GM12864 (cell line): ENCODE measurements at regions not wholly inside any gene's neighbourhood (a gene's known extent, or its start where the extent isn't known, plus 50 kb on each side); places are given as distances from the start of the nearest gene placed in this dataset.
"Not testable (repeated sequence)": the region's sequence is repeated elsewhere in the genome, so short reads cannot be mapped to it uniquely, and the experiment has no call there.

Experiments used
- DNase-seq: peaks from one replicate; pipeline ENCODE4 v3.0.0-alpha.2; 2011; ENCODE audit warnings: low read depth
- H3K4me3 ChIP-seq: 2 replicates; pipeline ENCODE4 v1.5.1; 2011; ENCODE audit warnings: mild to moderate bottlenecking, low read depth, low read length, control low read depth
- TF ChIP-seq, protein P1 (sequence below): IDR thresholded peaks from 2 replicates; pipeline ENCODE4 v1.5.1; 2011; ENCODE audit warnings: low read depth, mild to moderate bottlenecking, moderate library complexity, low read length, control low read depth, inconsistent platforms; ENCODE audit errors: missing control alignments

DNA sequence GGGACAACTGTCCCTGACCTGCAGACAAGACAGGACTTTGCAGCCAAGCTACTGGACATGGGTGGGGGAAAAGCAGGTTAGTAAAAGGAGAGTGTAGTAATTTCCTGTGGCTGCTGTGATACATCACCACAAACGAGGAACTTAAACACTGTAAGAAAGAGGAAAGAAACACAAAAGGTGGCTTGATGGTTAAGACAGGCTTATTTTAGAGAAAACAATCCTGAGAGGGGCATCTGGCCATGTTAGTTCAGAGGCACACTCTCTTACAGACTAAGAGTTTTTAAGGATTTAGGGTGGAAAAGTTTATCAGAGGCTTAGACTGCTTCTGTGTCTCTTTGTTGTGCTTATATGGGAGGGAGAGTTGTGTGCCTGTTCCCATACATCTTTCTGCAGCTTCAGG lies 667.0 kb downstream of the TYW1 start:
- DNase-seq, result no peak
- TF ChIP-seq, protein P1, sequence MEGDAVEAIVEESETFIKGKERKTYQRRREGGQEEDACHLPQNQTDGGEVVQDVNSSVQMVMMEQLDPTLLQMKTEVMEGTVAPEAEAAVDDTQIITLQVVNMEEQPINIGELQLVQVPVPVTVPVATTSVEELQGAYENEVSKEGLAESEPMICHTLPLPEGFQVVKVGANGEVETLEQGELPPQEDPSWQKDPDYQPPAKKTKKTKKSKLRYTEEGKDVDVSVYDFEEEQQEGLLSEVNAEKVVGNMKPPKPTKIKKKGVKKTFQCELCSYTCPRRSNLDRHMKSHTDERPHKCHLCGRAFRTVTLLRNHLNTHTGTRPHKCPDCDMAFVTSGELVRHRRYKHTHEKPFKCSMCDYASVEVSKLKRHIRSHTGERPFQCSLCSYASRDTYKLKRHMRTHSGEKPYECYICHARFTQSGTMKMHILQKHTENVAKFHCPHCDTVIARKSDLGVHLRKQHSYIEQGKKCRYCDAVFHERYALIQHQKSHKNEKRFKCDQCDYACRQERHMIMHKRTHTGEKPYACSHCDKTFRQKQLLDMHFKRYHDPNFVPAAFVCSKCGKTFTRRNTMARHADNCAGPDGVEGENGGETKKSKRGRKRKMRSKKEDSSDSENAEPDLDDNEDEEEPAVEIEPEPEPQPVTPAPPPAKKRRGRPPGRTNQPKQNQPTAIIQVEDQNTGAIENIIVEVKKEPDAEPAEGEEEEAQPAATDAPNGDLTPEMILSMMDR, result no peak
- H3K4me3 ChIP-seq, result no peak overlapping the region

DNA sequence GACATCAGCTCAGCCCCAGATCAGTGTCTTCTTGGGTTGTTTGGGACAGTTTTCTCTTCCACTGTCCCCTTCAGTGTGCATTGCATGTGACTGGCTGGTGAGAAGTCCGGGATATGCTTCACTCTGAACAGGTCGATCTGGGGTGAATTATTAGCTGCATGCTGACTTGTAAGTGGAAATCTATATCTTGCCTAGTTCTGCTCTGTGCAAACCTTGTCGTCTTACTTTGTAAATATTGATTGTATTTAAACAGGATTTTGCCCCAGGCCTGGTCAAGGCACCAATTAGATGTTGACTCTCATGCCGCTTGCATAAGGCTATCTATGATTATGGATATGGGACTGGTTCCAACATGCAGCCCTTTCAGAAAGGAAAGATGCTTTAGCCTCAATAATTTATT lies 669.7 kb downstream of the TYW1 start:
- DNase-seq, H3K4me3 ChIP-seq: not testable (repeated sequence)

DNA sequence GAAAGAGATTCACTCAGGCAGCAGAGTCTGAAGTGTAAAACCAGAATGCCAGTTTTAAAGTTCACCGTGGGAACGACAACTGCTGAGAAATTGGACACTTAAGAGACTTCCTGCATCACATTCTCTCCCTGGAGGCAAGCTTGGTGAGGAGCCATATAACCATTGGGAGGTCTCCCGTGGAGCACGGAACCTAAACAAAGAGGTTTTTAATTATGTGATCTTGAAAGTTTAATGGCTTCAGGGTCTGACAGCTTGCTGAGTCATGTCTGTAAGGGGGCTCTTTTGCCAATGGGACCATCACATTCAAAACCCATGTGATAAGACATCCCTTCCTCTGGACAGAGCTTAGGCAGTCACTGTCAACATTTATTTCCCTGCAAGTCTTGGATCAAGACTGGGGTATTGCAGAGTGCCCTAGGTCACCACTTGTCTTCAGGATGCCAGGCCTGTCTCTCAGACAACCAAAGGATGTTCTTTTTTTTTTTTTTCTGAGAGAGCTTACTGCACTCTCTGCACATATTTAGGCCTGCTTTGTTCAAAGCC lies 674.4 kb downstream of the TYW1 start:
- TF ChIP-seq, protein P1, result no peak
- no peak overlapping the region for H3K4me3 ChIP-seq
- no peak for DNase-seq

DNA sequence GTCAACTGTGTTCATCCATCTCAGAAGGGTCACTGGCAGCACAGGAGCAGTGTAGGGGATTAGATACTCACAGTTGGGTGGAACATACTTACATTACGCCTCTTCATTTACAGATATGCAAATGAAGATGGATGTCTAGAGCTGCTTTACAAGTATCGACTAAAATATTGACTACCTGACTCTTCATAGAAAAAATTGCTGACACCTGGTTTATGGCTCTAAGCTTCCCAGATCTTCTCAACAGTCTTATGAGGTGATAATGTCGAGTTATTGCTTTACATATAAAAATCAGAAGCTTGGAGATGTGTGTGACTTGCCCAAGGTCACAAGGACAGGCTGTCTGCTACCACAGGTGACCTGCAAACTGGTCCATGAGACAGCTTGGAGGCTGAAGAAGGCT lies 677.2 kb downstream of the TYW1 start:
- TF ChIP-seq, protein P1, result no peak
- no peak overlapping the region for H3K4me3 ChIP-seq
- no peak for DNase-seq

DNA sequence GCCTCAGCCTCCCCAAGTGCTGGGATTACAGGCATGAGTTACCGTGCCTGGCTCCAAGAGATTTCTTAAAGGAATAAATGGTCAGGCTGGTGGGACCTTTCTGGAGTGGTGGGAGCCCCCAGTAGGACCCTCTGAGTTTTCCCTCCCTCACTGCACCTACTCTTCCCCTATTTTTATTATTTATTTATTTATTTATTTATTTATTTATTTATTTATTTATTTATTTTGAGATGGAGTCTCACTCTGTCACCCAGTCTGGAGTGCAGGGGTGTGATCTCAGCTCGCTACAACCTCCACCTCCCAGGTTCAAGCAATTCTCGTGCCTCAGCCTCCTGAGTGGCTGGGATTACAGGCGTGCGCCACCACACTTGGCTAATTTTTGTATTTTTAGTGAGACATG lies 678.2 kb downstream of the TYW1 start:
- H3K4me3 ChIP-seq, DNase-seq: not testable (repeated sequence)

DNA sequence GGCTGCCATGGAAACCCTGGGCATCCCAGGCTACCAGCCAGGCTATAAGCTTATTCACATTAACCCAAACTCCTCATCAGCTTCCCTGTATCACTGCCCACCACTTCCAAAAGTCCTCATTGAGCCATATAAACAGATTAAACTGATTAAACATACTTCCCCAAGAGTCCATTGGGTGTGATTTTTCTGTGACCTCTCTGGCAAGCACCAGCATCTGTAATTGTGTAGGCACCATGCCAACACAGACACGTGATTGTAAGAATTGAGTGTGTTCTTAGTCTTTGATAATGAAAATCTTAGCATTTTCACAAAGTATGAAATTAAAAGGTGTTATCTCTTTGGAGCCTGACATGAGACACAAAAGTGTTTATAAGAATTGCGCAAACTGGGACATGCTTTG lies 679.3 kb downstream of the TYW1 start:
- H3K4me3 ChIP-seq, result no peak overlapping the region
- TF ChIP-seq, protein P1, result no peak
- DNase-seq, result no peak

DNA sequence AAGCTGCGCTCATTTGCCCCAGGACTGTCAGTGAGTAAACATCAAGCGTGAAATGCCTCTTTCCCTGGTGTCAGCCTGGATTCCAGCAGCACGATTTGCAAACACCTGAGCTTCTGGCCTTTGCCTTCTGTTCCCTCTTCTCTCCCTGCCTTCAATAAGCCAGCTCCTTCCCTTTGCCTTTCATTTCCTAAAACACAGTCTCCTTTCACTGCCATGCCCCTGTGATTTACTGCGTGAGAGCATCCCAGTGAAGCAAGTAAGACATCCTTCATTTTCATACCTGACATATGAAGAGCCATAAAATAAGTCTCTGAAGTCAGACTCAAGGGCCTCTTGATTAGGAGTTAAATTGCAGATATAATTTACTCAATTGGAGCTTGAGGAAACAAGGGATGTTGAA lies 681.8 kb downstream of the TYW1 start:
- DNase-seq, result no peak
- no peak overlapping the region for H3K4me3 ChIP-seq
- TF ChIP-seq, protein P1, result no peak

DNA sequence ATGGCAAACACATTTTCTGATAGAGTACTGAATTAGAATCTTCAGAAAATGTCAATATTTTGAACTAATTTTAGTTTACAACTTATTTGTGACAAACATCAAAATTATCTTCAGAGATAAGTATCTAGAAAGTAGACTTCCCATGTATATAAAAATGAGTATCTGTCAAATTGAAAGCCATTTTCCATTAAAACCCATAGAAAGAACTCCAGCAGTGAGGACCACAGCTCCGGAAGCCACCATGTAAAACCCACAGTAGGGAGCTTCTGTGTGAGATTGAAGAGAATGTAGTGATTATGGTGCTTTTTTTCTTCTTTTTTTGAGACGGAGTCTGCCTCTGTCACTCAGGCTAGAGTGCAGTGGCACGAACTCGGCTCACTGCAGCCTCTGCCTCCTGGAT lies 687.0 kb downstream of the TYW1 start:
- H3K4me3 ChIP-seq, result no peak overlapping the region
- DNase-seq, result no peak
- TF ChIP-seq, protein P1, result no peak
